GM19324 (cell line): ENCODE measurements at regions not wholly inside any gene's neighbourhood (a gene's known extent, or its start where the extent isn't known, plus 50 kb on each side); places are given as distances from the start of the nearest gene placed in this dataset.
"Not testable (repeated sequence)": the region's sequence is repeated elsewhere in the genome, so short reads cannot be mapped to it uniquely, and the experiment has no call there.

Experiments used
- ATAC-seq: cut with Tn5 transposase; IDR thresholded peaks from one replicate; pipeline ENCODE4 v1.9.1; 2021; ENCODE audit warnings: mild to moderate bottlenecking, moderate library complexity; ENCODE audit not compliant: unreplicated experiment, low FRiP score

DNA sequence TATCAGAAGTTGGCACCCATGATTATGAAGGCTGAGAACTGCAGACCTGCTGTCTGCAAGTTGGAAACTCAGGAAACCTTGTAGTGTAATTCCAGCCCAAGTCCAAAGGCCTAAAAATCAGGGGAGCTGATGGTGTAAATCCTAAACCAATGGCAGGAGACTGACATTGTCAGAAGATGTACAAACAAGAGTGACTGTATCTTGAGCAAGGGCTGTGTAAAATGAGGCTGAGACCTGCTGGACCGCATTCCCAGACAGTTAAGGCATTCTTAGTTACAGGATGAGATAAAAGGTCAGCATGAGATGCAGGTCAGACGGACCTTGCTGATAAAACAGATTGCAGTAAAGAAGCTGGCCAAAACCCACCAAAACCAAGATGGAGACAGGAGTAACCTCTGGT, 147.7 kb downstream of the COG6 start:
- ATAC-seq: no peak

DNA sequence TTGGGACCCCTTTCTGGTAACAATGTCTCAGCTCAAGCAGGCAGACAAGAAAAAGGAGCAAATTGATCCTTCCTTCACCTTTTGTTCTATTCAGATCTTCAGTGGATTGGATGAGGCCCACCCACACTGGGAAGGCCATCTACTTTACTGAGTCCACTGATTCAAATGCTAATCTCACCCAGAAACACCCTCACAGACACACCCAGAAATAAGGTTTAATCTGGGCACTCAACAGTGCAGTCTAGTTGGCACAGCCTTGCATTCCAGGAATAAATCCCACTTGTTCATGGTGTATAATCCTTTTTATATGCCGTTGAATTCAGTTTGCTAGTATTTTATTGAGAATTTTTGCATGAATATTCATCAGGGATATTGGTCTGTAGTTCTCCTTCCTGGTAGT, 148.4 kb downstream of the COG6 start:
- ATAC-seq: no peak

DNA sequence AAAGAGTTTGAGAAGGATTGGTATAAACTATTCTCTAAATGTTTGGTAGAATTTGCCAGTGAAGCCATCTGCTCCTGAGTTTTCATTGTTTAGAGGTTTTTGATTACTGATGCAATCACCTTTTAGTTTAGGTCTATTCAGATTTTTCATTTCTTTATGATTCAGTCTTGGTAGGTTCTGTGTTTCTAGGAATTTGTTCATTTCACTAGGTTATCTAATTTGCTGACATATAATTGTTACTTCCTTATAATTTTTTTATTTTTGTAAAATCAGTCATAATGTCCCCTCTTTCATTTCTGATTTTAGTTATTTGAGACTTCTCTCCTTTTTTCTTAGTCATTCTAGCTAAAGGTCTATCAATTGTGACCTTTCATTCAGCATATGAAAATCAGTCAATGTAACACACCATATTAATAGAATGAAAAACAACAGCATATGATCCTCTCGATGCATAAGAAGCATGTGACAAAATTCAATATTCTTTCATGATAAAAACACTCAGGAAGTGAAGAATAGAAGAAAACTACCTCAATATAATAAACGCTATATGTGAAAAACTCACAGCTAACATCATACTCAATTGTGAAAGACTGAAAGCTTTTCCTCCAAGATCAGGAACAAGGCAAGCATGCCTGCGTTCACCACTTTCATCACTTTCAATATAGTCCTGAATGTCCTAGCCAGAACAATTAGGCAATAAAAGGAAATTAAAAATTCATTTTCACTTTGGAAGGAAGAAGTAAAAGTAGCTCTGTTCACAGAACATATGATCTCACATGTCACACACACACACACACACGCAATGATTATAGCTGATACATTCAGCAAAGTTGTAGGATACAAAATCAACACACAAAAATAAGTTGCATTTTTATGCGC, 149.1 kb downstream of the COG6 start:
- no peak for ATAC-seq

DNA sequence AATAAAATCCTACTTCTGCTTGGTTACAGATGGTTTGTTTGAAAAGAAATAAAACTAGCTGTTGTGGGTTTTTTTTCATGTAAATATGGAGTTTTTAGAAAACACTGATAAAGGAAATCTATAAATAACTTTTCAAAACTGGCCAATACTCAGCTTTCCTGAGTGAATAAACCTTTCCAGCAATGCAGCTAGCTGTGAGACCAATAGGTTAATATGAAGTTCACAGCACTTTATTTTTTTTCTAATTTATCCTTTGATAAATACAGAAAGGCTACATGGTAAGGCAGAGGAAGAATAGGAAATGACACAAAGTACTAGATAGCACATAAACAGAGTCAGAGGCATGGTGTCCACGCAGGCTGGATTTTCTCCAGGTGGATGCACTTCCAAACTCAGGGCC, 154.0 kb downstream of the COG6 start:
- ATAC-seq: no peak

DNA sequence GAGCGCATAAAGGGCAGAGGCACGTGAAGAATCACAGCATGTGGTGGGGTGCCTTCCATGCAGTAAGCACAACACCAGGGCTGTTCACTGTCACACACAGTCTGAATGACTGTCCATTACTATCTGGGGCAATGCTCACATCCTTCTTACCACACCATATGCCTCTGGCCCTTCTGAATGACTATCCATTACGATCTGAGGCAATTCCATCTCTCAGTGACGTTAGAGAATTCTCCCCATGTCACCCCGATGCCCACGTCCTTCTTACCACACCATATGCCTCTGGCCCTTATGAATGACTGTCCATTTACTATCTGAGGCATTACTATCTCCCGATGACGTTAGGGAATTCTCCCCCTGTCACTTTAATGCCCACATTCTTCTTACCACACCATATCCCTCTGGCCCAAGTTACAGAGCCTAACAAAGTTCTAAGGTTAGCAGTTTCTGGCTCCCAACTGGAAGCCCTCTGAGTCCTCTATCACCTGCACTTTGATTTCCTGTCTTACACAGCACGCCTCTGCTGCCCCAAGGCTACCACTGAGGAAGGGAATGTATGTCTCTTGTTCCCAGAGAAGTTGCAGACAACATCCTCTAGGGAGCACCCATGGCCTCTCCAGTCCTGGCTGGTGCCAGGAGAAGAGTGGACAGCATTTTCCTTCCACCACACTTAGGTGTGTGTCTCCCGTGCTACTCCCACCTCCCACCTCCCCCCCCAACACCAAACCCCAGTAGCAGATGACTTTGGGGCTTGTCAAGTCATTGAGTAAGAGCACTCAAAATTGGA, 154.8 kb downstream of the COG6 start:
- ATAC-seq: no peak

DNA sequence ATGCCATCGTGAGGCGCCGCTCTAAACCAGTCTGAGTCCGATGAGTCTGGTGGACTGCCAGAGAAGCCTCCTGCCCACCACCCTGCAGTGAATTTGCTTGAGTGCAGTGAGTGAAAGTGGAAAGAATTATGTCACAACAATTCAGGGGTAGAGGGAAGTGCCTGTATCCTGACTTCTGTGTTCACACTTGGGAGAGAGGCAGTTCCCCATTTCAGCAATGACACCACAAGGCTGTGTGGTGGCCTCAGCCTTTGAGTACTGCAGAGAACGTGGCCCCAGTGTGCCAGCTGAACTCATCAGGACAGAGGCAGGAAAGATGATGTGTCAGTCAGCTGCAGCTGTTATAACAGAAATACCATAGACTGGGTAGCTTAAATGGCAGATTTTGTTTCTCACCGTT, 155.6 kb downstream of the COG6 start:
- ATAC-seq: no peak

DNA sequence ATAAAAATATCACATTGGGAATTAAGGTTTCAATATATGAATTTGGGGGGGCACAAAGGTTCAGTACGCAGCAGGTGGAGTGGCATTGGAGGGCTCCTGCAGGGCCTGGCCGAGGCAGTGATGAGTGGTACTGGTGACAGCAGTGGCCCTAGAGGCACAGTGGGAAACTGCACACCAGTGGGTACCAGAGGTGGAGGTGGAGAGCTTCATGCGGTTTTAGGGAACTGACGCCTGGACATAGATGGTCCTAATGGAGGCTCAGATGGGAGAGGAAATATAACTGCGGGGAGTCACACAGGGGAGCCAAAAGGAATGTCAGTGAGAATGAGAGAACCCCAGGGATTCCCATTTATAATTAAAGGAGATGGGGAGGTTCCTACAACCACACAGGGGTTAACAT, 156.2 kb downstream of the COG6 start:
- ATAC-seq: no peak

DNA sequence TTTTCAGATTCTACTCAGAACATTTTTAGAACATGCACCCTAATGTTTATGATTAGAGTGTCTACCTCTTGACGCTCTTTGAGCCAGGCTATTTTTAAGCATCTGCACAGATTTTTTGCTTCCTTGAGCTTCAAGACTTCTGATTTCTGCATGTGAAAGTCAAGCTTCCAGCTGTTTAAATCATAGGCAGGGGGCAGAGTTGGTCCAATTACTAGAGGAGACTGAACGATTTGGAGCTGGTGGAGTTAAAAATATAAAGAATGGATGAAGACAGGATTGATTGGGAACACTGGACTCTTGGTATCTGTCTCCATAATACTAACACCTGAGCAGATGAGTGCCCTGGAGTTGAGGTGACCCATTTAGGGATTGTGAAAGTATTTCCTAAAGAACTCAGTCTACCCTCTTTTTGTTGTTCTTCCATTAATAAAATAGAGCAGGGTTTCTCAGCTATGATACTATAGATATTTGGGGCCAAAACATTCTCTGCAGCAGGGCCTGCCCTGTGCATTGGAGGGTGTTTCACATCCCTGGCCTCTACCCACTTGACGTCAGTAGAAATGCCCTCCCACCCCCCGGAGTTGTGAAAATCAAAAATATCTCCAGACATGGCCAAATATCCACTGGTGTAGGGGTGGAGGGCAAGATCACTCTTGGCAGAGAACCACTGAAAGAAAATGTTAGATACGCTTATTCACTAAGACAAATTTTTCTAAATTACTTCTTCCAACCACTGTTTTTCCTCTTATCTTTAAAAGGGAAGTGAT, 160.1 kb downstream of the COG6 start:
- ATAC-seq: no peak

DNA sequence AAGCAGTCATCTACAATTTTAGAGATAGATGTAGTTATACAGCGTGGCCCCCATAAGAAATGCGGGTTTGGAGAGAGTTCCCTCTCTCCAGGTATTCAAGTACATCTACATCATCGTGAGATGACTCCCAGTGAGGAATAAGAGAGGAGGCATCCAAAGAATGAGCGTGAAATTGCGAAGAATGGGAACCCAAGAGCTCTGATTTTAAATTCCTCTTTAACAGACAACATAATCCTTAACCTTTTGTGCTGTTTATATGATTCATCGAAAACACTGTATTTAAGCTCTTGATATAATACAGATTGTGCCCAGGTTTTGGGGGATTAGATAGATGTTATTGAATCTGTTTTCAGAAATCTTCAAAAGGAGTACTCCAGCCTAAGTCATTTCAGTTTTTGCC, 161.5 kb downstream of the COG6 start:
- no peak for ATAC-seq

DNA sequence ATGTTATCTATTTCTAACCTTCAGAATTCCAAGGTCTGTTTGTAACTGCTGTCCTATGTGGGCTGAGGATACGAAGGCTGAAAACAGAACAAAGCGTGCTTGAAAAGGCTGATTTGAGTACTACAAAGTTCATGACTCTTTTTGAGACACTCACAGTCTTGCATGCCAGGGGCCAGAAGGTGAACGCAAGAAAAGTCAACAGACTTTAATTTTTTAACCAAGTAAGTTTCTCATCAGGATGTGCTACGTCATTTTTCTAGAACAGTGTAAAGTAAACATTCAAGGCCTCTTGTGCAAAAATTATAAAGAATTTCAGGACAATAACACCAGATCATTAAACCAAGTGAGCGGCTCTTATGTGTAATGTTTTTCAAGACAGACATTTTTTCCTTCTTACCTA, 163.5 kb downstream of the COG6 start:
- ATAC-seq: no peak

DNA sequence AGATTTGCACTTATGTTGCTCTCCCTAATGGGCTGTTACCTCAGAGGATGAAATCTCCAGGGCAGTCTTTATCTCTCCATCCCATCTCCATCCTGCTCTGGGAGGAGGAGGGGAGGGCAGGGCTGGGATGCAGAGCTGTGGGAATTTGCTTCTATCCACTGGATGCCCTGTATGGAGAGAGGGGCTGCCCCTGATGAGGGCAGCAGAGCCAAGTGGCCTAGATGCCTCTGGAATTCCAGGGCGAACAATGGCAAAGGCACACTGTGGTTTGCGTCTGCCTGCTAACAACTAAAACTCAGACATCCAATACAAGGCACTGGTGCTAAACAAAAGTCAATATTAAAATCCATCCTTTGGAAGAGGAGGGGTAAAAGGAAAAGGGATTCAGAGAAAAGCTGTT, 165.1 kb downstream of the COG6 start:
- no peak for ATAC-seq

DNA sequence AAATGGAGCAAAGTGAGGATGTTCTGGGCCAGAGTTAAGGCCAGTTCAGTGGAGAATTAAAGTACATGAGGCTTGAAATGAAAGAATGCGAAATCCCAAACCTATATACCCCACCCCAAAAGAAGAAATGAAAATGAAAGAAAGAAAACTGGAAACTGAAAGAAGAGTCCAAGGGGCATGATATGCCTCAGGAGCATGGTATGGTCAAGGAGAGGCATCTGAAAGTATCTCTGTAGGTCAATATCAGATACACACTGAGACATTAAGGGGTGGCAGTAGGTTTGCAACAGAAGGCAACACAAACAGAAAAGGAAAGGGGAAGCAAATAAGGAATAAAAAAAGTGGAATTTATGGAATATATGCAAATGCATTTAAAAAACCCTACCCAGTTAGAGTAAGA, 166.5 kb downstream of the COG6 start:
- ATAC-seq: peak; percentile 54

DNA sequence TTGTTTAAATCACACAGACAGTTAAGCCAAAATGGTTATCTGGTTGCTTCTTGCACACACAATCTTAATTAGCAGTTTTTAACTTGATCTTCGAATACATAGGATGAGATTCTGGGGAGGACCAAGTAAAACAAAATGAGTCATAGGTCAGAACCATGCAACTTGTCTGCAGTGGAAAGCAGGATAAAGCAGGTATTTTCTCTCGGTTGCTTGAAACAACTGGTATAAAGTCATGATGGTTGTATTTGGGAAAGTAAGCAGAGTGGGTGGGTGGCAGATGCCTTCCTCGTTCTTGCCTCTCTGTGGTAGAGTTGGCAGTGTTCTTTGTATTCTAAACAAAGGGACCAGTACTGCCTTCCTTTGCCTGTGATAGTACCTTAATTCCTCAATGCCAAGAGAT, 167.0 kb downstream of the COG6 start:
- no peak for ATAC-seq

DNA sequence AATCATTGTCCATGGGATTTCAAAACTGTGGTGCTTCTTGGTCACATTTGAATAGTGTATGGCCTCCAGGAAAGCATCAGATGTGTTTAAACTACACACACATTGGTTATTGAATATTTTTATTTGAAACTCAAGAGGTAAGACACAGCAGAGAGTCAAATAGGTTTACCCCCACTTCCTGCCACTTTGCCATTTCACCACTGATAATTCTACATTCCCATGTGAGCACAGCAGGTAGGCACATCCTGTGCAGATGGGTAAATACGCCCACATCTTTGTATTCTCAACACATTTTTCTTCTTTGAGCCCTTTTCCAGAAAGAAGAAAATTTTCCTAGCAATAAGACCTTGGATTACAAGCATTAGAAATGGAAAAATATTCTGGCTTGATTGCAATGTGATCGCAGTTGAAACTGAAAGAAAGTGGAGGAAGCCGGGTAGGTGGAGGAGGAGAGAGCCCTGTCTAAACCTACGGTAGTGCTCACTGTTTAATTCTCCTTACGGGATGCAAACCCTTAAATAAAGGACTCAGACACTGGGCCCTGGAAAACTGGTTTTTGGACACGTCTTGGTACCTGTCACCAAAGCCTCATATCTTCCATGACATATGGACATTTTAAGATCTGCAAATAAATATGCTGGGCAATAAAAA, 167.7 kb downstream of the COG6 start:
- no peak for ATAC-seq

DNA sequence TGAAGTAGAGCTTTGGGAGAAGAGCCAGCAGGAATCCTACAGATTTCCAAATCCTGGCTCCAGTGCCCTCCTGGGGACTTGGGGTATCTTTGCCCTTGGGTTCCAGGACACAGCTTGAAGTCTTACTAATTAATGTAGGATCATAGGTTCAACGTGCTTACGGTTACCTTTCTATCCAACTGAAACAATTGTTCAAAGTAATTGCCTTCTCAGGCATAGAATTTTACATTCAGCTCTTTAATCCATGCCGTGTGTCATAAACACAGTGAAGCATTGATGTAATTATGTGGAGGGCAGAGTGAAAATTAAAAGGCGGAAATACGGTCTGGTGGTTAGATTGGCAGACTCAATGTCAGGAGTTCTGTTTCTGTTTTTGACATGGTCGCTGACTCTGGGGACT, 170.4 kb downstream of the COG6 start:
- ATAC-seq: no peak

DNA sequence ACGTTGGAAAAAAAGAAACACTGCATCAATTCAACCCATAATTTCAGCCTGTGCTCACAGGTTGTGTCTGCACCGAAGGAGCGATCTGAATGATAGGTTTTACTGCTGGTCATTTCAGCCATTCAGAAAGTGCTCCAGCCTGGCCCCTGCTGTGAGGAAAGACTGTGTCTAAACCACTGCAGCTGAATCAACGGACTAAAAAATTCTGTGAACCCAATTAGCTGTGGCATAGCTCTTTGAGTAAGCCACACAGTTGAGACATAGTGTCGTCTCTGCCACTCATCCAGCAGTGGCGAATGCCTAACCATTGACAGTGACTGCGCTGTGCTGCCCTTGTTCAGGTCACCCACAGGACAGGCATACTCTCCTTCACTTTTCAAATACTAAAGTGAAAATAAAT, 179.8 kb downstream of the COG6 start:
- no peak for ATAC-seq

DNA sequence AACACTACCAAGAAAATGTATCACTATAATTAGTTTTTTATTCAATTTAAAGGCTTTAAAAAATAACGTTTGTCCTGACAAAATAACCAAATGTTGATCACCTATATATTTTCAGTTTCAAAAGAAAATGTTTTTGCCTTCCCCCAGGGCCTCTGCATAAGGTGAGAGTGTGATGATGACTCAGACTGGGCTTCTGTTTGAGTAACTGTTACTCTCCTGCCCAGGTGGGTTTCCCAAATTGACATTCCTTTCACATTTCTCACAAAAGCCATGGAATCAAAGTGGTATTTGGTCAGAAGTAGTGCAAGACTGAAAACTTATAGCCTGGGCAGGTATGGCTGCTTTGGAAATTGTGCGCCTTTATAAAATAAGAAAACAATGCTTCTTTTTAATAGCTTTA, 180.6 kb downstream of the COG6 start:
- ATAC-seq: no peak

DNA sequence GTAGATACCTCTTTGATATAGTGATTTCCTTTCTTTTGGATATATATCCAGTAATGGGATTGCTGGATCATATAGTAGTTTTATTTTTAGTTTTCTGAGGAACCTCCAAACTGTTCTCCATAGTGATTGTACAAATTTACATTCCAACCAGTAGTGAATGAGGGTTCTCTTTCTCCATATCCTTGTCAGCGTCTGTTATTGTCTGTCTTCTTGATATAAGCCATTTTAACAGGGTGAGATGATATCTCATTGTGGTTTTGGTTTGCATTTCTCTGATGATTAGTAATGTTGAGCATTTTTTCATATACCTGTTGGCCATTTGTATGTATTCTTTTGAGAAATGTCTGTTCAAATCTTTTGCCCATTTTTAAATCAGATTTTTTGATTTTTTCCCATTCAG, 182.4 kb downstream of the COG6 start:
- not testable (repeated sequence) for ATAC-seq

DNA sequence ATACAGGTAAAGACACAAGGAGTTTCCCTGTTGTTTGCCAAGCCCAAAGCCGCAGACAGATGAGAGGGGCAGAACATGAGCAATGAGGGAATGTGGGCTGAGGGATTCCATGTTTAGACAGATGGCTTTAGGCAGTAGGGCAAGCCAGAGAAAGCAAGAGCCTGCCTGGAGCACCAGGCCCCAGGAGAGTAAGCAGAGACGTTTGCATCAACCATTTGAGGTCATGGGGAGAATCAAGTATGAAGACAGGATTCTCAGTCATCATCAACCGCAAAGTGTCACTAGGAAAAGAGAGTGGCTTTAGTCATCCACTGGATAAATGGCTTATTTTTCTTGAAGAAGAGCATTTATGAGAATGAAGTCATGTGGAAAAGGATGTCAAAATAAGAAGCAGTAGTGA, 184.7 kb downstream of the COG6 start:
- ATAC-seq: no peak

DNA sequence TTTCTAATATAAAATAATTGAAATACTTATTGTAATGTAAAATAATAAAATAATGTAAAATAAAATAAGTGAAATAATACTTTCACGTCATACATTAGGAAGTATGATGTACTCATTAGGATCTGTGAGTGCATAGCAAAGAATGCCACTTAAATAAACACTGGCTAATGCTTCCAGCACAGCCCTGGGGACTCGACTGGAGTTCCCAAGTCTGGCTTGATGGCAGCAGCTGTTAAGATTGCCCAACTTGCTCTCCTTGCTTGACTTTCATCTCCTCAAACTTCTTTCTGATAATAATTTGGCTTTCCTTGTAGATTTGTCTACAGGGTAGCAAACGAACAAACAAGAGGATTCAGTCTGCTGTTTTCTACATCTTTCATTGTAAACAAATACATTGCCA, 191.9 kb downstream of the COG6 start:
- ATAC-seq: no peak

DNA sequence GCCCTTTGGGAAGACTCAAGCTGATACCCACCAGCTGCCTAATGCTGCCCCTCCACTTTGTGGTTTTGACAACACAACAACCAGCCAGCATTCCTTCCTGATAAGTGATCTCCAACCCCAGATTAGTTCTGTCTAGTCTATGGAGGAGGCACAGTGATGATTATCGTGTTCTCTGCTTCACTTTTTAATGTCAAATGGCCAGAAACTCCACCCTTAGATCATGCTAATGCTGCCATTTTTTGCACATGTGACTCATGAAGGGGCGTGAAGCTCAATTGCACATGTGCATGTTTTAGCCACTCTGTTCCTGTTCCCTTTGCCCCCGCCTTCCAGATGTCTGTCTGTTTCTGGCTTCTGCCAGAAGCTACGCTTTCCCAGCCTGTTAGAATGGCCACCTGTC, 199.8 kb downstream of the COG6 start:
- no peak for ATAC-seq
